Right lobe of liver (tissue), 6 donors: ENCODE measurements at regions not wholly inside any gene's neighbourhood (a gene's known extent, or its start where the extent isn't known, plus 50 kb on each side); places are given as distances from the start of the nearest gene placed in this dataset.

Experiments used
- ATAC-seq, 4 donors: fragments of 200-7000 bp; cut with Tn5 transposase; one replicate each; pipeline ENCODE4 v1.9.1; 2020; ENCODE audit warnings: mild to moderate bottlenecking in 4 of 4, moderate library complexity in 4 of 4
- DNase-seq, 3 donors: peaks; one replicate each; pipeline ENCODE4 v3.0.0-alpha.2; 2020
- H3K27ac ChIP-seq, 3 donors: fragments of 200-600 bp; one replicate each; pipeline ENCODE4 v1.8.0; 2022
- H3K27me3 ChIP-seq, 2 donors: fragments of 200-600 bp; one replicate each; pipeline ENCODE4 v1.8.0; 2022
- H3K36me3 ChIP-seq, 4 donors: fragments of 200-600 bp; sonication (generic) in 1 of 4; one replicate each; pipeline versions ENCODE4 v1.5.1 to v1.8.0; 2017 to 2022; ENCODE audit warnings: control low read depth in 1 of 4
- H3K4me1 ChIP-seq, 4 donors: fragments of 200-600 bp; sonication (generic) in 1 of 4; one replicate each; pipeline versions ENCODE4 v1.5.1 to v1.8.0; 2017 to 2022; ENCODE audit warnings: control low read depth in 1 of 4
- H3K4me3 ChIP-seq, 3 donors: fragments of 200-600 bp; one replicate each; pipeline ENCODE4 v1.8.0; 2022
- H3K9me3 ChIP-seq, 4 donors: fragments of 200-600 bp; sonication (generic) in 1 of 4; one replicate each; pipeline versions ENCODE4 v1.5.1 to v1.8.0; 2017 to 2022; ENCODE audit warnings: control low read depth in 1 of 4
- CTCF ChIP-seq, 4 donors: fragments of 200-600 bp in 3 of 4; fragments of 450-650 bp in 1 of 4; IDR thresholded peaks; one replicate each; pipeline versions ENCODE4 v1.5.1 to v1.8.0; 2016 to 2022; ENCODE audit warnings: antibody characterized with exemption in 4 of 4, mild to moderate bottlenecking in 2 of 4
- POLR2A ChIP-seq: fragments of 450-650 bp; IDR thresholded peaks from one replicate; pipeline ENCODE4 v1.6.1; 2017; ENCODE audit warnings: antibody characterized with exemption, mild to moderate bottlenecking
- WGBS: methylation state at CpG from one replicate; pipeline ENCODE4 v1.1.6; 2018; ENCODE audit warnings: low coverage, low lambda C conversion rate; ENCODE audit not compliant: insufficient coverage; ENCODE audit errors: missing lambda C conversion rate; 5-methylcytosine and 5-hydroxymethylcytosine counted together
- intact Hi-C, 2 donors: fragments of 100-400 bp; cut with DNase I; formaldehyde crosslinking; loops; one replicate each; pipeline versions ENCODE4 v1.11.2 to v1.14.1; 2022
- donor health status: DM: no; HTN: yes; CAD: no.
- donor health status: DM: no; HTN: no; CAD: no.
- donor health status: DM: no; HTN: no; CAD: no.
- donor health status: DM: no; HTN: yes; CAD: no.
- donor health status: DM: no; HTN: yes; CAD: no.

GRCh38 chr15:96180087-96180748 lies 150.3 kb upstream of the NR2F2 start:
- WGBS: 45% methylated on average over 11 of the region's 11 CpGs

GRCh38 chr15:96181217-96181616 lies 149.3 kb upstream of the NR2F2 start:
- H3K27me3 ChIP-seq: no peaks in the 10 kb centered on the region
- TF ChIP-seq POLR2A (no peak), CTCF (IDR thresholded peaks at IDR 0.05) (no peak)
- peak overlapping the region in 2 of 3 donors; percentile 89 to 92 for H3K27ac ChIP-seq
- no peaks in the 10 kb centered on the region for H3K36me3 ChIP-seq
- ATAC-seq (no peak), DNase-seq (no peak)
- H3K4me1 ChIP-seq: peaks cover 0 to 38% (median 12%) of the 10 kb centered on the region in 4 donors
- H3K9me3 ChIP-seq: no peaks in the 10 kb centered on the region
- no peak overlapping the region for H3K4me3 ChIP-seq
- intact Hi-C loops: loop anchor here in 1 of 2 donors (10.0 kb wide), 1 partner anchor 164 kb away; no protein-coding TSS in a partner anchor

More at GRCh38 chr15:96180087-96180748, 150.3 kb upstream of the NR2F2 start:
- no peak overlapping the region for H3K4me3 ChIP-seq
- intact Hi-C loops: loop anchor here in 1 of 2 donors (10.0 kb wide), 1 partner anchor 165 kb away; no protein-coding TSS in a partner anchor
- no peaks in the 10 kb centered on the region for H3K36me3 ChIP-seq
- TF ChIP-seq POLR2A: no peak
- TF ChIP-seq CTCF (IDR thresholded peaks at IDR 0.05): no peak
- no peak for ATAC-seq
- no peak for DNase-seq
- H3K27ac ChIP-seq: no peak overlapping the region
- peaks cover 0 to 37% (median 12%) of the 10 kb centered on the region in 4 donors for H3K4me1 ChIP-seq
- H3K9me3 ChIP-seq: no peaks in the 10 kb centered on the region
- H3K27me3 ChIP-seq: no peaks in the 10 kb centered on the region

- intact Hi-C loops: loop anchor here in 1 of 2 donors (10.0 kb wide), 1 partner anchor 163 kb away; no protein-coding TSS in a partner anchor
- Histone ChIP-seq H3K27ac (peak overlapping the region in 2 of 3 donors; percentile 89 to 92), H3K4me3 (no peak overlapping the region), H3K36me3 (no peaks in the 10 kb centered on the region), H3K27me3 (no peaks in the 10 kb centered on the region), H3K9me3 (no peaks in the 10 kb centered on the region), H3K4me1 (peaks cover 0 to 38% (median 12%) of the 10 kb centered on the region in 4 donors)
- ATAC-seq (peak; percentile 66 to 72 (median 70)), DNase-seq (peak; percentile 57 to 79 (median 77))
- WGBS: 25% methylated on average over 8 of the region's 8 CpGs
- TF ChIP-seq CTCF (IDR thresholded peaks at IDR 0.05): no peak
- TF ChIP-seq POLR2A: no peak
Observed at GRCh38 chr15:96181873-96182301, 148.6 kb upstream of the NR2F2 start.

- no peak for TF ChIP-seq CTCF (IDR thresholded peaks at IDR 0.05)
- TF ChIP-seq POLR2A: no peak
- Histone ChIP-seq H3K4me3 (no peak overlapping the region), H3K27me3 (no peaks in the 10 kb centered on the region), H3K9me3 (no peaks in the 10 kb centered on the region), H3K4me1 (peaks cover 0 to 38% (median 12%) of the 10 kb centered on the region in 4 donors), H3K36me3 (no peaks in the 10 kb centered on the region), H3K27ac (peak overlapping the region; percentile 63 to 92 (median 89))
- intact Hi-C loops: loop anchor here in 1 of 2 donors (10.0 kb wide), 1 partner anchor 162 kb away; no protein-coding TSS in a partner anchor
- ATAC-seq: peak in 2 of 4 donors; percentile 35 to 42
- WGBS: 82% methylated on average over 12 of the region's 12 CpGs
- no peak for DNase-seq
Observed at GRCh38 chr15:96182736-96183513, 147.6 kb upstream of the NR2F2 start.
